Erythroblast (primary cell): ENCODE measurements at regions not wholly inside any gene's neighbourhood (a gene's known extent, or its start where the extent isn't known, plus 50 kb on each side); places are given as distances from the start of the nearest gene placed in this dataset.

Experiments
- GATA1 ChIP-seq: IDR thresholded peaks from 2 replicates; pipeline ENCODE4 v1.6.1; 2011; ENCODE audit warnings: low read depth, mild to moderate bottlenecking, control low read depth, low read length, moderate library complexity
- POLR2A ChIP-seq: IDR thresholded peaks from 2 replicates; pipeline ENCODE4 v1.6.1; 2011; ENCODE audit warnings: mild to moderate bottlenecking, low read length

DNA sequence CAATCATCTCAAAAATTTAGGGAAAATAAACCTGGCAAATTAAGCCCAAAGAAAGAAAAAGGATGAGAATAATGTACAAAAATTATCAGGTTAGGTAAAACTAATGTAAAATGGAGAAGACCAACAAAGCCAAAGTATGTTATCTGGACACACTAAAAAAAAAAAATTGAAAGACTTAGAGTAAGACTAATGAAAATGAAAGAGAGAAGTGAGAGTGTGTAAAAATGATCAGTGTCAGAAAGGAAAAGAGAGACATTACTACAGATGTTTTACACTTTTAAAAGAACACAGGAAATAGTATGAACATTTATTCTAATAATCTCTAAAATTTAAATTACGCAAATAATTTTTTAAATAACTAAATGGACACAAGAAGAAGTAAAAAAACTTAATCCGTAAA, 573.3 kb upstream of the NR2F2 start:
- no peak for TF ChIP-seq POLR2A
- TF ChIP-seq GATA1: no peak
